ENCODE measurements at regions not wholly inside any gene's neighbourhood (a gene's known extent, or its start where the extent isn't known, plus 50 kb on each side); places are given as distances from the start of the nearest gene placed in this dataset.

DNA sequence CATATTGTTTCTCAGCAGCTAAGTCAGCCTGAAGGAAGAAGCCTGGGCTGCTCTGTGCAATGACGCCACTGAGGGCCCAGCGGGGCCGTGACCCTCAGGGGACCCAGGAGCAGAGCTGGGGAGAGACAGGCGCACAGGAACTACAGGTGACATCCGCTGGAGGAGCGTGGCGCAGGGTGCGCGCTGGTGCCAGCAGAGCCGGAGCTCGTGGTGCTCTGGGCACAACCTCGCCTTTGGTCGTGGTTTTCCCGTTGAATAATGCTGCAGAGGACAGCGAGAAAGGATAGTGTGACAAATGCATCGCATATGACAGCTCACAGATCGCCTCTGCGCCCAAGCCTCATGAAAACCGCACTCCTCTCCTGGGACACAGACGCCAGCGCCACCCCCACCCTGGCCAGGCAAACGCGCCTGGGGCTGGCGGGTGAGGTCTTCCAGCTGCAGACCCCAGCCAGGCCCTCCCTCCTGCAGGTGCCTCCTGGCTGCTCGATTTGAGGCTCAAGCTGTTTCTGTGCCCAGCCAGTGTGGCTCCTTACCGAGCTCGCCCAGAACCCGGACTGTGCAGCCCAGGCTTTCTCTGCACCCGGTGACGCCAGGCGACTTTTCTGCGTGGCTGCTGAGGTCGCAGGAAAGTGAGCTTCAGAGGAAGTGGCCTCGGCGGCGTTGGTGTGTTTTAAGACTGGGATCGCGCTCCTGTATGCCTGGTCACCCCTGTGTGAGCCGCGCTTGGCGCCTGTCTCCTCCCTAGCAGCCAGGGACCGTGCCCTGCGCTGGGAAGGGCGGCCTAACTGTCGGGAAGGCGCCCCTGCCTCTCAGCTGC is 583.1 kb upstream of the HS6ST1 start:
- no peak overlapping the region for H3K4me3 ChIP-seq (ENCODE audit: low read length)
- no peaks in the 10 kb centered on the region for H3K36me3 ChIP-seq (replicated peaks; ENCODE audit: low read depth, low read length)
- no peaks in the 10 kb centered on the region for H3K27me3 ChIP-seq (ENCODE audit: low read depth, low read length)
- H2AFZ ChIP-seq (ENCODE audit: low read depth, low read length), result no peak overlapping the region
- H3K9ac ChIP-seq (ENCODE audit: low read length), result no peak overlapping the region
- no peak overlapping the region for H3K27ac ChIP-seq (ENCODE audit: low read length)
- no peaks in the 10 kb centered on the region for H3K79me2 ChIP-seq (ENCODE audit: low read length)
- TF ChIP-seq, protein P1, sequence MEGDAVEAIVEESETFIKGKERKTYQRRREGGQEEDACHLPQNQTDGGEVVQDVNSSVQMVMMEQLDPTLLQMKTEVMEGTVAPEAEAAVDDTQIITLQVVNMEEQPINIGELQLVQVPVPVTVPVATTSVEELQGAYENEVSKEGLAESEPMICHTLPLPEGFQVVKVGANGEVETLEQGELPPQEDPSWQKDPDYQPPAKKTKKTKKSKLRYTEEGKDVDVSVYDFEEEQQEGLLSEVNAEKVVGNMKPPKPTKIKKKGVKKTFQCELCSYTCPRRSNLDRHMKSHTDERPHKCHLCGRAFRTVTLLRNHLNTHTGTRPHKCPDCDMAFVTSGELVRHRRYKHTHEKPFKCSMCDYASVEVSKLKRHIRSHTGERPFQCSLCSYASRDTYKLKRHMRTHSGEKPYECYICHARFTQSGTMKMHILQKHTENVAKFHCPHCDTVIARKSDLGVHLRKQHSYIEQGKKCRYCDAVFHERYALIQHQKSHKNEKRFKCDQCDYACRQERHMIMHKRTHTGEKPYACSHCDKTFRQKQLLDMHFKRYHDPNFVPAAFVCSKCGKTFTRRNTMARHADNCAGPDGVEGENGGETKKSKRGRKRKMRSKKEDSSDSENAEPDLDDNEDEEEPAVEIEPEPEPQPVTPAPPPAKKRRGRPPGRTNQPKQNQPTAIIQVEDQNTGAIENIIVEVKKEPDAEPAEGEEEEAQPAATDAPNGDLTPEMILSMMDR (IDR thresholded peaks at IDR 0.05; ENCODE audit: low read depth, low read length), result no peak
- TF ChIP-seq EZH2phosphoT487 (IDR thresholded peaks at IDR 0.05; ENCODE audit: low read depth), result no peak
- H3K9me3 ChIP-seq (ENCODE audit: insufficient read depth, low read length), result no peaks in the 10 kb centered on the region
- no peaks in the 10 kb centered on the region for H3K4me1 ChIP-seq (ENCODE audit: low read length)
- H4K20me1 ChIP-seq (ENCODE audit: insufficient read depth, low read length), result no peaks in the 10 kb centered on the region
- no peak overlapping the region for H3K4me2 ChIP-seq (ENCODE audit: low read length)

DNA sequence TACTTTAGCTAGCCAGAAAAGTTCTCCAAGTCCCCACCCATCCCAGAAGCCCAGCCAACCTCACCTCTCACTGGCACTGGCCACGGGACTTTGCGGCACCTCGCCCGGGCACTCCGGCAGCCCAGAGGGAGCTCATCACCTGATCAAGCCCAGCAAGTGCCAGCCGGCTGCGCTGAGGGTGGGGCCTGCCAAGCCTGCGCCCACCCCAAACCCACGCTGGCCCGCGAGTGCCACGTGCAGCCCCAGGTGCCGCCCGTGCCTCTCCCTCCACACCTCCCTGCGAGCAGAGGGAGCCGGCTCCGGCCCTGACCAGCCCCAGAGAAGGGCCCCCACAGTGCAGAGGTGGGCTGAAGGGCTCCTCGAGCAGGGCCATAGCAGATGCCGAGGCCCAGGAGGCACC is 585.0 kb upstream of the HS6ST1 start:
- Histone ChIP-seq H3K4me2 (ENCODE audit: low read length) (no peak overlapping the region), H4K20me1 (ENCODE audit: insufficient read depth, low read length) (no peaks in the 10 kb centered on the region), H3K36me3 (replicated peaks; ENCODE audit: low read depth, low read length) (no peaks in the 10 kb centered on the region), H3K27ac (ENCODE audit: low read length) (no peak overlapping the region), H3K4me3 (ENCODE audit: low read length) (no peak overlapping the region), H3K4me1 (ENCODE audit: low read length) (no peaks in the 10 kb centered on the region), H3K9me3 (ENCODE audit: insufficient read depth, low read length) (no peaks in the 10 kb centered on the region), H3K27me3 (ENCODE audit: low read depth, low read length) (no peaks in the 10 kb centered on the region), H3K9ac (ENCODE audit: low read length) (no peak overlapping the region), H3K79me2 (ENCODE audit: low read length) (no peaks in the 10 kb centered on the region), H2AFZ (ENCODE audit: low read depth, low read length) (no peak overlapping the region)
- no peak for TF ChIP-seq EZH2phosphoT487 (IDR thresholded peaks at IDR 0.05; ENCODE audit: low read depth)
- TF ChIP-seq, protein P1 (IDR thresholded peaks at IDR 0.05; ENCODE audit: low read depth, low read length), result no peak

DNA sequence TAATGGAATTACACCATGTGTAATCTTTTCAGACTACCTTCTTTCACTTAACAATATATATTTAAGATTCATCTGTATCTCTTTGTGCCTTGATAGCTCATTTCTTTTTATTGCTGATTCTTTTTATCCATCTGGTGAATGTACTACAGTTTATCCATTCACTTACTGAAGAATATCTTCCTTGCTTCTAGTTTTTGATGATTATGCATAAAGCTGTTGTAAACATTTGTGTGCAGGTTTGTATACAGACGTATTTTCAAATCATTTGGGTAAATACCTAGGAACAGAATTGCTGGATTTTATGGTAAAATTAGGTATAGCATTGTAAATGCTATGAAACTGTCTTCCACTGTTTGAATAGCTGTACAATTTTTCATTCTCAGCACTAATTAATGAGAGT is 592.6 kb upstream of the HS6ST1 start:
- Histone ChIP-seq H3K4me2 (ENCODE audit: low read length) (no peak overlapping the region), H3K4me1 (ENCODE audit: low read length) (no peaks in the 10 kb centered on the region), H3K36me3 (replicated peaks; ENCODE audit: low read depth, low read length) (no peaks in the 10 kb centered on the region), H3K4me3 (ENCODE audit: low read length) (no peak overlapping the region), H3K9me3 (ENCODE audit: insufficient read depth, low read length) (no peaks in the 10 kb centered on the region), H4K20me1 (ENCODE audit: insufficient read depth, low read length) (no peaks in the 10 kb centered on the region), H3K27me3 (ENCODE audit: low read depth, low read length) (no peaks in the 10 kb centered on the region), H2AFZ (ENCODE audit: low read depth, low read length) (no peak overlapping the region), H3K27ac (ENCODE audit: low read length) (no peak overlapping the region), H3K79me2 (ENCODE audit: low read length) (no peaks in the 10 kb centered on the region), H3K9ac (ENCODE audit: low read length) (no peak overlapping the region)
- TF ChIP-seq EZH2phosphoT487 (IDR thresholded peaks at IDR 0.05; ENCODE audit: low read depth), result no peak
- TF ChIP-seq, protein P1 (IDR thresholded peaks at IDR 0.05; ENCODE audit: low read depth, low read length), result no peak

DNA sequence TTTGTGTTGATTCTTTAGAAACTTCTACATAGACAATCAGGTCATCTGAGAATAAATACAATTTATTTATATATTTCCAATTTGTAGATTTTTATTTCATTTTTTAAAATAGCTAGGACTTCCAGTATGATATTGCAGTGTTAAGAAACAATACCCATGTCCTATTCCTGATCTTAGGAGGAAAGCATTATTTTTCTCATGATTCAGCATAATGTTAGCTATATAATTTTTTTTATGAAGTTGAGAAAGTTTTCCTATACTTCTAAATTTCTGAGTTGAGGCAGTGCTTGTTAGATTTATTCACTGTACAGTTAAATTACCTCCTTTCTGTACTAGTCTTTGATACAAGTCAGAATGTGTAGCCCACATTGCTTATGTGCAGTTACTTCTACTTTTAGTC is 595.7 kb upstream of the HS6ST1 start:
- Histone ChIP-seq H3K4me3 (ENCODE audit: low read length) (no peak overlapping the region), H3K4me1 (ENCODE audit: low read length) (no peaks in the 10 kb centered on the region), H3K9me3 (ENCODE audit: insufficient read depth, low read length) (no peaks in the 10 kb centered on the region), H3K27ac (ENCODE audit: low read length) (no peak overlapping the region), H2AFZ (ENCODE audit: low read depth, low read length) (no peak overlapping the region), H3K36me3 (replicated peaks; ENCODE audit: low read depth, low read length) (no peaks in the 10 kb centered on the region), H4K20me1 (ENCODE audit: insufficient read depth, low read length) (no peaks in the 10 kb centered on the region), H3K79me2 (ENCODE audit: low read length) (no peaks in the 10 kb centered on the region), H3K27me3 (ENCODE audit: low read depth, low read length) (no peaks in the 10 kb centered on the region), H3K4me2 (ENCODE audit: low read length) (no peak overlapping the region), H3K9ac (ENCODE audit: low read length) (no peak overlapping the region)
- TF ChIP-seq, protein P1 (IDR thresholded peaks at IDR 0.05; ENCODE audit: low read depth, low read length), result no peak
- no peak for TF ChIP-seq EZH2phosphoT487 (IDR thresholded peaks at IDR 0.05; ENCODE audit: low read depth)
